Peyer's patch (tissue), 4 donors: ENCODE measurements at regions not wholly inside any gene's neighbourhood (a gene's known extent, or its start where the extent isn't known, plus 50 kb on each side); places are given as distances from the start of the nearest gene placed in this dataset.

Experiments used
- CTCF ChIP-seq, 6 experiments: fragments of 450-650 bp in 4 of 6; fragments of 200-600 bp in 2 of 6; sonication (generic) in 1 of 6; IDR thresholded peaks; one replicate each; pipeline ENCODE4 v1.5.1; 2017 to 2019; ENCODE audit warnings: antibody characterized with exemption in 6 of 6, mild to moderate bottlenecking in 3 of 6, moderate library complexity in 1 of 6
- POLR2A ChIP-seq, 2 donors: fragments of 450-650 bp; IDR thresholded peaks; one replicate each; pipeline ENCODE4 v1.5.1; 2017; ENCODE audit warnings: antibody characterized with exemption in 2 of 2, mild to moderate bottlenecking in 2 of 2, moderate library complexity in 2 of 2

GRCh38 chr22:47325249-47325648, 562.8 kb downstream of the TBC1D22A start:
- TF ChIP-seq CTCF (IDR thresholded peaks at IDR 0.05) = no peak
- no peak for TF ChIP-seq POLR2A (IDR thresholded peaks at IDR 0.05)
